OCI-LY1 (cell line): ENCODE measurements at regions not wholly inside any gene's neighbourhood (a gene's known extent, or its start where the extent isn't known, plus 50 kb on each side); places are given as distances from the start of the nearest gene placed in this dataset.

Experiments
- CTCF ChIP-seq: fragments of 200-600 bp; sonication (generic), shearing (Covaris generic); IDR thresholded peaks from 2 replicates; pipeline ENCODE4 v1.5.1; 2017; ENCODE audit warnings: mild to moderate bottlenecking, antibody characterized with exemption, low read length, moderate library complexity, mixed read lengths
- EZH2 ChIP-seq: fragments of 200-600 bp; sonication (generic), shearing (Covaris generic); IDR thresholded peaks from 2 replicates; pipeline ENCODE4 v1.8.0; 2017; ENCODE audit warnings: borderline replicate concordance, mixed run types, mild to moderate bottlenecking, antibody characterized with exemption, low read length, moderate library complexity, mixed read lengths

GRCh38 chr7:26441002-26441521, 149.4 kb downstream of the SNX10 start:
- no peak for TF ChIP-seq CTCF
- no peak for TF ChIP-seq EZH2
